ENCODE measurements at regions not wholly inside any gene's neighbourhood (a gene's known extent, or its start where the extent isn't known, plus 50 kb on each side); places are given as distances from the start of the nearest gene placed in this dataset.

DNA sequence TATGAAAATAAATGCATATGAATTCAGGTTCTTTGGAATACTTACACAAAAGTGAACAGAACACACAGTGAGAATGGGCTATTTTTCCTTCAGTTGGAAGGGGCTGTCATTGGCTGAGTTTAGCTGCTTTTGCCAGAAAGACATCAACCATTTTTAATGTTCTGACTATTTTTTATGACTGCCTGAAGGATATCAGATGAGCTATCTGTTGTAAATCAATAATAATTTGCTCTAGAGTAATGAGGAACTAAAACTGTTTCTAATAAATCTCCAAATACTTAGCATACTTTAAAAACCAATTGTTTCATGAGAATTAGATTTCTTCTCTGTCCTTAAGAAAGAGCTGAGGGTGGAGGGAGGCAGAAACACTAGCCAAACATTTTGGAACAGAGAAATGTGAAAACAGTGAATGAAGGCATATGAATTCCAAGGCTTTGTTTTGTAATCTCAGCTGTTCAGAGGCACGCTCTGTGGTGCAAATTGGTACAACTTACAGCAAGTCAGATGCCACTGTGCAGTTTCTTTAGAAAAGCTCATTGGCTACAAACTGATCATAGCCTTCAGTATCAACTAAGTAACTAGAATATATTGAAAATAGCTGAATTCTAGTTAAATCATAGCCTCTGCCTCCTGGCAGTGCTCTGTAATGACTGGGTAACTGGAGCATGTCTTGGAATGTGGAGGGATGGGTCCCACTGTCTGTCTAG is 228.9 kb upstream of the JAG1 start:
- H3K27me3 ChIP-seq (ENCODE audit: insufficient read depth): no peaks in the 10 kb centered on the region
- H4K20me1 ChIP-seq (ENCODE audit: insufficient read depth): no peaks in the 10 kb centered on the region
- H3F3A ChIP-seq (replicated peaks; ENCODE audit: insufficient read depth): peaks cover 3% of the 10 kb centered on the region
- no peak overlapping the region for H2AFZ ChIP-seq (ENCODE audit: low read depth)
- H3K9me2 ChIP-seq: no peaks in the 10 kb centered on the region
- peak overlapping the region in 1 of 2 experiments; percentile 22; a peak in 1 of 4 replicates for H3K27ac ChIP-seq (ENCODE audit: low read depth in 2 of 2, low read length in 1 of 2)
- H3K4me3 ChIP-seq (ENCODE audit: low read depth in 2 of 2, low read length in 1 of 2): no peak overlapping the region
- H3K4me2 ChIP-seq: no peak overlapping the region; the same call in 1 of the 2 replicates
- POLR2A ChIA-PET: no interaction called here
- WGBS (ENCODE audit: low lambda C conversion rate): 77% methylated on average over 1 of the region's 1 CpG
- H3K9me3 ChIP-seq: no peaks in the 10 kb centered on the region
- TF ChIP-seq PBX3 (IDR thresholded peaks at IDR 0.05) (peak; percentile 19; the same call in 1 of the 2 replicates), TCF12 (IDR thresholded peaks at IDR 0.05) (peak; percentile 17; the same call in 1 of the 2 replicates), RCOR1 (IDR thresholded peaks at IDR 0.05; ENCODE audit: low read length) (no peak)
- H3K9ac ChIP-seq: no peak overlapping the region
- H3K36me3 ChIP-seq (replicated peaks in 1 of 2; ENCODE audit: control insufficient read depth in 1 of 2, insufficient read depth in 2 of 2, low read length in 1 of 2): no peaks in the 10 kb centered on the region
- peaks cover 0 to 2% of the 10 kb centered on the region in 2 experiments; a peak in 2 of 4 replicates for H3K4me1 ChIP-seq (ENCODE audit: control insufficient read depth in 1 of 2, insufficient read depth in 2 of 2, low read depth in 1 of 2, low read length in 1 of 2)
- CTCF ChIA-PET: interaction anchor here (0.5 kb wide), 1 partner anchor 1169 kb away, joined by 3 read pairs; no protein-coding TSS in a partner anchor
- H3K79me2 ChIP-seq (ENCODE audit: insufficient read depth): no peaks in the 10 kb centered on the region
- no peak for DNase-seq

DNA sequence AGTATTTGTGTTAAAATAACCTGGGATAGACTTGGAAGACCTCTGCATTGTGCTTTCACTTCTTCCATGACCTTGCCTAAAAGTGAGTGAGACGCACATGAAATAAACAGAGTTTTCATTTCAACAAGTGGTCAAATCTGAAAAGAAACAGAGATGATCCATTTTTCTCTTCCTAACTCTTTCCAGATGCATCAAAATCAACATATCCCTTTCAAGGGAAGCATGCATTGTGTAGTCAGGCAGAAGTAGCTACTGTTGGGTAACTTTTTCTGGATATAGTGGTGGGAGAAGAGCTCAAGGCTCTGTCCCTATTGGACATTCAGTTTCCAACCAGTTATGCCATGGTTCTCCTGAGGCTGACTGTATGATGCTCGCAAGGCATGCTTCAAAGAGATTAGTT is 233.0 kb upstream of the JAG1 start:
- Histone ChIP-seq H3K36me3 (replicated peaks in 1 of 2; ENCODE audit: control insufficient read depth in 1 of 2, insufficient read depth in 2 of 2, low read length in 1 of 2) (no peaks in the 10 kb centered on the region), H3K4me1 (ENCODE audit: control insufficient read depth in 1 of 2, insufficient read depth in 2 of 2, low read depth in 1 of 2, low read length in 1 of 2) (peaks cover 0 to 2% of the 10 kb centered on the region in 2 experiments; a peak in 2 of 4 replicates), H3K4me2 (no peak overlapping the region), H3K27ac (ENCODE audit: low read depth in 2 of 2, low read length in 1 of 2) (no peak overlapping the region), H3K4me3 (ENCODE audit: low read depth in 2 of 2, low read length in 1 of 2) (no peak overlapping the region), H3K9me2 (no peaks in the 10 kb centered on the region), H3K27me3 (ENCODE audit: insufficient read depth) (no peaks in the 10 kb centered on the region), H3K9ac (no peak overlapping the region), H4K20me1 (ENCODE audit: insufficient read depth) (no peaks in the 10 kb centered on the region), H2AFZ (ENCODE audit: low read depth) (no peak overlapping the region), H3K79me2 (ENCODE audit: insufficient read depth) (no peaks in the 10 kb centered on the region), H3K9me3 (no peaks in the 10 kb centered on the region), H3F3A (replicated peaks; ENCODE audit: insufficient read depth) (peaks cover 3% of the 10 kb centered on the region)
- 86% methylated on average over 2 of the region's 2 CpGs for WGBS (ENCODE audit: low lambda C conversion rate)
- ChIA-PET CTCF (no interaction called here), POLR2A (no interaction called here)
- TF ChIP-seq TCF12 (IDR thresholded peaks at IDR 0.05) (peak; percentile 52; the same call in 1 of the 2 replicates), NFIC (IDR thresholded peaks at IDR 0.05; ENCODE audit: borderline replicate concordance) (no peak), RXRA (IDR thresholded peaks at IDR 0.05; ENCODE audit: borderline replicate concordance, low read depth) (no peak), FOXJ3 (CRISPR knock-in tag; IDR thresholded peaks at IDR 0.05) (no peak), JUND (IDR thresholded peaks at IDR 0.05) (no peak), POLR2AphosphoS5 (IDR thresholded peaks at IDR 0.05; ENCODE audit: low read depth, low read length) (no peak), SMC3 (IDR thresholded peaks at IDR 0.05; ENCODE audit: low read depth, low read length) (no peak)
- DNase-seq: no peak

DNA sequence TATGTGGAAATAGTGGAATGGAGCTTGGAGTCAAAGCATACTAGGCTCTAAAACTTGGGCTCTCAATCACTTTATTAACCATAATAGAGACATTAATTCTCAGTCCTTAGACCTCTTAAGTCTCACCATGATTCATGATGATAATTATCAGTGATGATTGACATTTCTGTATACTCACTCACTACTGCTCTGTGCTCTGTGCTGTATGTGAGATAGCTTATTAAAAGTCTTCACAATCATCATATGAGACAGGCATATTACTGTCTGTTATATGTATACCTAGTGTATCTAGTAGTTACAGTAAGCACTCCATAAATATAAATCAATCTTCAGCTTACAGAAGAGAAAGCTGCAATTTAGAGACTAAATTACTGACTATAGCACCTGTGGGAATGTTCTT is 236.0 kb upstream of the JAG1 start:
- Histone ChIP-seq H2AFZ (ENCODE audit: low read depth) (no peak overlapping the region), H3F3A (replicated peaks; ENCODE audit: insufficient read depth) (no peaks in the 10 kb centered on the region), H3K9me2 (no peaks in the 10 kb centered on the region), H3K9me3 (no peaks in the 10 kb centered on the region), H3K79me2 (ENCODE audit: insufficient read depth) (no peaks in the 10 kb centered on the region), H3K36me3 (replicated peaks in 1 of 2; ENCODE audit: control insufficient read depth in 1 of 2, insufficient read depth in 2 of 2, low read length in 1 of 2) (no peaks in the 10 kb centered on the region), H3K4me3 (ENCODE audit: low read depth in 2 of 2, low read length in 1 of 2) (no peak overlapping the region), H3K27me3 (ENCODE audit: insufficient read depth) (no peaks in the 10 kb centered on the region), H3K9ac (no peak overlapping the region), H3K4me1 (ENCODE audit: control insufficient read depth in 1 of 2, insufficient read depth in 2 of 2, low read depth in 1 of 2, low read length in 1 of 2) (no peaks in the 10 kb centered on the region), H4K20me1 (ENCODE audit: insufficient read depth) (no peaks in the 10 kb centered on the region), H3K4me2 (no peak overlapping the region), H3K27ac (ENCODE audit: low read depth in 2 of 2, low read length in 1 of 2) (no peak overlapping the region)
- DNase-seq: no peak
- ChIA-PET POLR2A (no interaction called here), CTCF (no interaction called here)
- TF ChIP-seq FOXJ3 (CRISPR knock-in tag; IDR thresholded peaks at IDR 0.05): no peak
- no peak for TF ChIP-seq MXI1 (IDR thresholded peaks at IDR 0.05; ENCODE audit: low read depth, low read length)
- TF ChIP-seq RAD21 (IDR thresholded peaks at IDR 0.05; ENCODE audit: low read length): no peak
- TF ChIP-seq IRF3 (IDR thresholded peaks at IDR 0.05; ENCODE audit: low read depth, low read length): no peak
- TF ChIP-seq, protein P1, sequence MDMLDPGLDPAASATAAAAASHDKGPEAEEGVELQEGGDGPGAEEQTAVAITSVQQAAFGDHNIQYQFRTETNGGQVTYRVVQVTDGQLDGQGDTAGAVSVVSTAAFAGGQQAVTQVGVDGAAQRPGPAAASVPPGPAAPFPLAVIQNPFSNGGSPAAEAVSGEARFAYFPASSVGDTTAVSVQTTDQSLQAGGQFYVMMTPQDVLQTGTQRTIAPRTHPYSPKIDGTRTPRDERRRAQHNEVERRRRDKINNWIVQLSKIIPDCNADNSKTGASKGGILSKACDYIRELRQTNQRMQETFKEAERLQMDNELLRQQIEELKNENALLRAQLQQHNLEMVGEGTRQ (IDR thresholded peaks at IDR 0.05; ENCODE audit: borderline replicate concordance, low read depth, low read length): no peak
- TF ChIP-seq PBX3 (IDR thresholded peaks at IDR 0.05): no peak
- TF ChIP-seq USF1 (IDR thresholded peaks at IDR 0.05; ENCODE audit: borderline replicate concordance, low read depth): no peak
- TF ChIP-seq FOXM1 (IDR thresholded peaks at IDR 0.05; ENCODE audit: low read depth): no peak
- no peak for TF ChIP-seq SMC3 (IDR thresholded peaks at IDR 0.05; ENCODE audit: low read depth, low read length)
- no peak for TF ChIP-seq NFIC (IDR thresholded peaks at IDR 0.05; ENCODE audit: borderline replicate concordance)
- TF ChIP-seq GATA2 (CRISPR knock-in tag; IDR thresholded peaks at IDR 0.05): no peak
